SU-DHL-6 (cell line): ENCODE measurements at regions not wholly inside any gene's neighbourhood (a gene's known extent, or its start where the extent isn't known, plus 50 kb on each side); places are given as distances from the start of the nearest gene placed in this dataset.

Source experiments
- EZH2phosphoT487 ChIP-seq: fragments of 200-600 bp; sonication (generic), shearing (Covaris generic); conservative IDR thresholded peaks from 2 replicates; pipeline ENCODE4 v1.6.1; 2018; ENCODE audit warnings: mild to moderate bottlenecking, antibody characterized with exemption, low read length, moderate library complexity, mixed read lengths
- TF ChIP-seq, protein P1 (sequence below): fragments of 200-600 bp; sonication (generic); IDR thresholded peaks from one replicate; pipeline ENCODE4 v1.5.1; 2017; ENCODE audit warnings: antibody characterized with exemption, mild to moderate bottlenecking, low read length, moderate library complexity; ENCODE audit not compliant: insufficient read depth, poor library complexity, severe bottlenecking

DNA sequence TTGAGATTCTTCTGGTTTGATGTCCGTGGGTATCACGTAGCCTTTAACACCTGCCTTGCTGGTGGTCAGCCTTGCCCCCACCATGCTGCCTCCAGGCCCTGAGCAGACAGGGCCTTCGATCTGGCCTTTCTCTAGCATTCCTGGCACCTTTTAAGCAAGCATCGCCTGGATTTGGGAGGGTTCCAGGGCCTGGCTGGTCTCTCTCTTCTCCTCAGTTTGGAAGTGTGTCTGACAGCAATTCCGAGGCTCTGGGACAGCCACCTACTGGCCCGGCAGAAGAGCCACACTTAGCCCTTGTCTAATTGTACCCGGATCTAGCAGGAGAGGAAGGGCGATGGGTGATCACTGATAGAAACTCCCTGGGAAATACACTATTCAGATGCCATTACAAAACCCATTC, 441.3 kb upstream of the MKI67 start:
- TF ChIP-seq, protein P1, sequence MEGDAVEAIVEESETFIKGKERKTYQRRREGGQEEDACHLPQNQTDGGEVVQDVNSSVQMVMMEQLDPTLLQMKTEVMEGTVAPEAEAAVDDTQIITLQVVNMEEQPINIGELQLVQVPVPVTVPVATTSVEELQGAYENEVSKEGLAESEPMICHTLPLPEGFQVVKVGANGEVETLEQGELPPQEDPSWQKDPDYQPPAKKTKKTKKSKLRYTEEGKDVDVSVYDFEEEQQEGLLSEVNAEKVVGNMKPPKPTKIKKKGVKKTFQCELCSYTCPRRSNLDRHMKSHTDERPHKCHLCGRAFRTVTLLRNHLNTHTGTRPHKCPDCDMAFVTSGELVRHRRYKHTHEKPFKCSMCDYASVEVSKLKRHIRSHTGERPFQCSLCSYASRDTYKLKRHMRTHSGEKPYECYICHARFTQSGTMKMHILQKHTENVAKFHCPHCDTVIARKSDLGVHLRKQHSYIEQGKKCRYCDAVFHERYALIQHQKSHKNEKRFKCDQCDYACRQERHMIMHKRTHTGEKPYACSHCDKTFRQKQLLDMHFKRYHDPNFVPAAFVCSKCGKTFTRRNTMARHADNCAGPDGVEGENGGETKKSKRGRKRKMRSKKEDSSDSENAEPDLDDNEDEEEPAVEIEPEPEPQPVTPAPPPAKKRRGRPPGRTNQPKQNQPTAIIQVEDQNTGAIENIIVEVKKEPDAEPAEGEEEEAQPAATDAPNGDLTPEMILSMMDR = no peak
- no peak for TF ChIP-seq EZH2phosphoT487
